GM21381 (cell line): ENCODE measurements at regions not wholly inside any gene's neighbourhood (a gene's known extent, or its start where the extent isn't known, plus 50 kb on each side); places are given as distances from the start of the nearest gene placed in this dataset.
"Not testable (repeated sequence)": the region's sequence is repeated elsewhere in the genome, so short reads cannot be mapped to it uniquely, and the experiment has no call there.

Experiments
- ATAC-seq: cut with Tn5 transposase; IDR thresholded peaks from one replicate; pipeline ENCODE4 v1.9.1; 2021; ENCODE audit warnings: mild to moderate bottlenecking, moderate library complexity; ENCODE audit not compliant: unreplicated experiment

- ATAC-seq, result no peak
Observed at GRCh38 chr12:87430444-87430843, 598.8 kb downstream of the C12orf50 start.

GRCh38 chr12:87428701-87429277 is 600.4 kb downstream of the C12orf50 start:
- no peak for ATAC-seq

GRCh38 chr12:87427770-87428169 is 601.4 kb downstream of the C12orf50 start:
- ATAC-seq, result no peak

GRCh38 chr12:87425942-87426554 is 603.2 kb downstream of the C12orf50 start:
- ATAC-seq, result no peak

- not testable (repeated sequence) for ATAC-seq
Observed at GRCh38 chr12:87421233-87421632, 608.0 kb downstream of the C12orf50 start.

GRCh38 chr12:87413784-87414183 is 615.4 kb downstream of the C12orf50 start:
- ATAC-seq, result no peak

GRCh38 chr12:87406926-87407325 is 622.3 kb downstream of the C12orf50 start:
- ATAC-seq, result no peak

- no peak for ATAC-seq
Observed at GRCh38 chr12:87405918-87406317, 623.3 kb downstream of the C12orf50 start.

- ATAC-seq, result not testable (repeated sequence)
Observed at GRCh38 chr12:87394168-87394567, 635.0 kb downstream of the C12orf50 start.

GRCh38 chr12:87388376-87388775 is 640.8 kb downstream of the C12orf50 start:
- ATAC-seq, result no peak

- no peak for ATAC-seq
Observed at GRCh38 chr12:87385322-87385721, 643.9 kb downstream of the C12orf50 start.

- no peak for ATAC-seq
Observed at GRCh38 chr12:87384226-87384625, 645.0 kb downstream of the C12orf50 start.

- ATAC-seq, result no peak
Observed at GRCh38 chr12:87383680-87384079, 645.5 kb downstream of the C12orf50 start.

- ATAC-seq, result no peak
Observed at GRCh38 chr12:87382959-87383566, 646.1 kb downstream of the C12orf50 start.

GRCh38 chr12:87382436-87382835 is 646.8 kb downstream of the C12orf50 start:
- ATAC-seq, result no peak

GRCh38 chr12:87381742-87382141 is 647.5 kb downstream of the C12orf50 start:
- no peak for ATAC-seq

- no peak for ATAC-seq
Observed at GRCh38 chr12:87378526-87378925, 650.7 kb downstream of the C12orf50 start.

- ATAC-seq, result no peak
Observed at GRCh38 chr12:87376722-87377121, 652.5 kb downstream of the C12orf50 start.

GRCh38 chr12:87369161-87369560 is 660.0 kb downstream of the C12orf50 start:
- ATAC-seq, result no peak

GRCh38 chr12:87368259-87368658 is 660.9 kb downstream of the C12orf50 start:
- ATAC-seq, result no peak

GRCh38 chr12:87365423-87365822 is 663.8 kb downstream of the C12orf50 start:
- no peak for ATAC-seq

GRCh38 chr12:87363497-87364084 is 665.6 kb downstream of the C12orf50 start:
- no peak for ATAC-seq
